GM23338 (cell line): ENCODE measurements at regions not wholly inside any gene's neighbourhood (a gene's known extent, or its start where the extent isn't known, plus 50 kb on each side); places are given as distances from the start of the nearest gene placed in this dataset.

ENCODE experiments used
- ATAC-seq: fragments of 200-7000 bp; cut with Tn5 transposase; 3 replicates; pipeline ENCODE4 v1.9.1; 2020
- DNase-seq: peaks from one replicate; pipeline ENCODE4 v3.0.0-alpha.2; 2015; ENCODE audit warnings: low spot score
- H2AFZ ChIP-seq: fragments of 200-600 bp; sonication (generic); 2 replicates; pipeline ENCODE4 v1.8.0; 2016; ENCODE audit warnings: antibody characterized with exemption, mild to moderate bottlenecking, moderate library complexity
- H3F3A ChIP-seq: fragments of 200-600 bp; sonication (generic); replicated peaks from 2 replicates; pipeline ENCODE4 v1.8.0; 2017; ENCODE audit warnings: antibody characterized with exemption, mixed run types, low read depth
- H3K27ac ChIP-seq: fragments of 200-600 bp; sonication (generic); 2 replicates; pipeline ENCODE4 v1.6.1; 2016; ENCODE audit warnings: low read depth
- H3K27me3 ChIP-seq: fragments of 200-600 bp; sonication (generic); 2 replicates; pipeline ENCODE4 v1.8.0; 2016; ENCODE audit warnings: mild to moderate bottlenecking, mixed run types, moderate library complexity; ENCODE audit not compliant: insufficient read depth
- H3K36me3 ChIP-seq: fragments of 200-600 bp; sonication (generic); 2 replicates; pipeline ENCODE4 v1.8.0; 2016; ENCODE audit warnings: mild to moderate bottlenecking; ENCODE audit not compliant: insufficient read depth
- H3K4me1 ChIP-seq: fragments of 200-600 bp; sonication (generic); 2 replicates; pipeline ENCODE4 v1.8.0; 2016; ENCODE audit warnings: mild to moderate bottlenecking, moderate library complexity; ENCODE audit not compliant: insufficient read depth
- H3K4me2 ChIP-seq: fragments of 200-600 bp; sonication (generic); 2 replicates; pipeline ENCODE4 v1.7.1; 2017; ENCODE audit warnings: mixed run types
- H3K4me3 ChIP-seq: fragments of 200-600 bp; sonication (generic); 2 replicates; pipeline ENCODE4 v1.6.1; 2016; ENCODE audit warnings: mixed run types
- H3K79me2 ChIP-seq: fragments of 200-600 bp; sonication (generic); replicated peaks from 2 replicates; pipeline ENCODE4 v1.8.0; 2017; ENCODE audit warnings: mild to moderate bottlenecking; ENCODE audit not compliant: insufficient read depth
- H3K9me2 ChIP-seq: fragments of 200-600 bp; sonication (generic); 2 replicates; pipeline ENCODE4 v1.8.0; 2017; ENCODE audit not compliant: insufficient read depth
- H4K20me1 ChIP-seq: fragments of 200-600 bp; sonication (generic); replicated peaks from 2 replicates; pipeline ENCODE4 v1.8.0; 2017; ENCODE audit warnings: mild to moderate bottlenecking; ENCODE audit not compliant: insufficient read depth
- H3K27ac Mint-ChIP-seq: 2 replicates; pipeline ENCODE4 v1.8.0; 2020; ENCODE audit warnings: inconsistent platforms, mild to moderate bottlenecking, moderate library complexity, mixed read lengths
- H3K27me3 Mint-ChIP-seq: 3 replicates; pipeline ENCODE4 v1.8.0; 2022; ENCODE audit warnings: low read depth, mild to moderate bottlenecking, moderate library complexity, mixed read lengths, inconsistent platforms; ENCODE audit not compliant: insufficient read depth, poor library complexity
- H3K36me3 Mint-ChIP-seq: 3 replicates; pipeline ENCODE4 v1.8.0; 2021; ENCODE audit warnings: low read depth, mild to moderate bottlenecking, inconsistent platforms, moderate library complexity, mixed read lengths
- H3K4me1 Mint-ChIP-seq: 3 replicates; pipeline ENCODE4 v1.8.0; 2020; ENCODE audit warnings: mild to moderate bottlenecking, inconsistent platforms, mixed read lengths
- H3K4me3 Mint-ChIP-seq: 3 replicates; pipeline ENCODE4 v1.8.0; 2021; ENCODE audit warnings: moderate library complexity, mild to moderate bottlenecking, inconsistent platforms, mixed read lengths
- H3K9me3 Mint-ChIP-seq: 3 replicates; pipeline ENCODE4 v1.8.0; 2020; ENCODE audit warnings: moderate library complexity, mild to moderate bottlenecking, inconsistent platforms, mixed read lengths
- CREB1 ChIP-seq: fragments of 250-450 bp; sonication (Bioruptor Pico); IDR thresholded peaks from 2 replicates; pipeline ENCODE4 v1.5.0; 2020; ENCODE audit warnings: low read depth, mild to moderate bottlenecking, moderate library complexity
- EZH2 ChIP-seq: fragments of 200-600 bp; sonication (generic); IDR thresholded peaks from one replicate; pipeline ENCODE4 v1.8.0; 2017; ENCODE audit warnings: antibody characterized with exemption, mild to moderate bottlenecking, low read depth; ENCODE audit not compliant: unreplicated experiment
- EZH2phosphoT487 ChIP-seq: fragments of 200-600 bp; sonication (generic); IDR thresholded peaks from one replicate; pipeline ENCODE4 v1.8.1; 2018; ENCODE audit warnings: antibody characterized with exemption; ENCODE audit not compliant: unreplicated experiment
- JUNB ChIP-seq: IDR thresholded peaks from one replicate; pipeline ENCODE4 v1.6.1; 2016; ENCODE audit warnings: antibody characterized with exemption; ENCODE audit not compliant: unreplicated experiment
- NANOG ChIP-seq: IDR thresholded peaks from 2 replicates; pipeline ENCODE4 v1.6.1; 2016; ENCODE audit warnings: antibody characterized with exemption, borderline replicate concordance
- POLR2AphosphoS5 ChIP-seq: IDR thresholded peaks from 2 replicates; pipeline ENCODE4 v1.6.1; 2016; ENCODE audit warnings: antibody characterized with exemption, low read depth
- STAT1 ChIP-seq: IDR thresholded peaks from one replicate; pipeline ENCODE4 v1.6.1; 2016; ENCODE audit warnings: antibody characterized with exemption; ENCODE audit not compliant: unreplicated experiment
- ZNF114 ChIP-seq: fragments of 250-450 bp; sonication (Bioruptor Pico); IDR thresholded peaks from 2 replicates; pipeline ENCODE4 v1.5.0; 2020; ENCODE audit warnings: mild to moderate bottlenecking, moderate library complexity
- ZNF331 ChIP-seq: fragments of 250-450 bp; sonication (Bioruptor Pico); IDR thresholded peaks from 2 replicates; pipeline ENCODE4 v1.5.0; 2020; ENCODE audit warnings: low read depth, mild to moderate bottlenecking, moderate library complexity
- TF ChIP-seq, protein P1 (sequence below): IDR thresholded peaks from 2 replicates; pipeline ENCODE4 v1.6.1; 2016; ENCODE audit warnings: antibody characterized with exemption
- TF ChIP-seq, protein P2 (sequence below): IDR thresholded peaks from one replicate; pipeline ENCODE4 v1.6.1; 2018; ENCODE audit warnings: antibody characterized with exemption; ENCODE audit not compliant: unreplicated experiment
- TF ChIP-seq, protein P3 (sequence below), 2 experiments: fragments of 200-600 bp in 1 of 2; sonication (generic) in 1 of 2; conservative IDR thresholded peaks; 2 replicates each; pipeline versions ENCODE4 v1.5.1 to v1.6.1; 2016 to 2017; ENCODE audit warnings: antibody characterized with exemption in 2 of 2, low read depth in 2 of 2, mild to moderate bottlenecking in 2 of 2, moderate library complexity in 1 of 2
- TF ChIP-seq, protein P4 (sequence below): fragments of 250-450 bp; sonication (Bioruptor Pico); IDR thresholded peaks from 2 replicates; pipeline ENCODE4 v1.5.0; 2020; ENCODE audit warnings: mild to moderate bottlenecking, moderate library complexity

DNA sequence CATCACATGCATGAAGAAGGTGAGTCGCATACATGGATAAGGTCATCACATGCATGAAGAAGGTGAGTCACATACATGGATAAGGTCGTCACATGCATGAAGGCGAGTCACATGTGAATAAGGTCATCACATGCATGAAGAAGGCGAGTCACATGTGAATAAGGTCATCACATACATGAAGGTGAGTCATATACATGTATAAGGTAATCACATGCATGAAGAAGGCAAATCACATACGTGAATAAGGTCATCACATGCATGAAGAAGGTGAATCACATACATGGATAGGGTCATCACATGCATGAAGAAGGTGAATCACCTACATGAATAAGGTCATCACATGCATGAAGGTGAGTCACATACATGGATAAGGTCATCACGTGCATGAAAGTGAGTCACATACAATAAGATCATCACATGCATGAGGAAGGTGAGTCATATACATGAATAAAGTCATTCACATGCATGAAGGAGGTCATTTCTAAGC is 105.1 kb upstream of the SDK2 start:
- H3K9me2 ChIP-seq = no peaks in the 10 kb centered on the region; the same call in 1 of the 2 replicates
- Mint-ChIP-seq H3K27ac (no peak overlapping the region), H3K9me3 (no peaks in the 10 kb centered on the region), H3K27me3 (peaks cover 8% of the 10 kb centered on the region), H3K36me3 (no peaks in the 10 kb centered on the region), H3K4me3 (no peak overlapping the region), H3K4me1 (peaks cover 12% of the 10 kb centered on the region)
- TF ChIP-seq JUNB = no peak
- no peak for TF ChIP-seq ZNF331 (CRISPR knock-in tag)
- TF ChIP-seq EZH2phosphoT487 = no peak
- no peak for TF ChIP-seq STAT1
- no peak for TF ChIP-seq CREB1
- TF ChIP-seq EZH2 = no peak
- no peak for TF ChIP-seq NANOG
- TF ChIP-seq, protein P1, sequence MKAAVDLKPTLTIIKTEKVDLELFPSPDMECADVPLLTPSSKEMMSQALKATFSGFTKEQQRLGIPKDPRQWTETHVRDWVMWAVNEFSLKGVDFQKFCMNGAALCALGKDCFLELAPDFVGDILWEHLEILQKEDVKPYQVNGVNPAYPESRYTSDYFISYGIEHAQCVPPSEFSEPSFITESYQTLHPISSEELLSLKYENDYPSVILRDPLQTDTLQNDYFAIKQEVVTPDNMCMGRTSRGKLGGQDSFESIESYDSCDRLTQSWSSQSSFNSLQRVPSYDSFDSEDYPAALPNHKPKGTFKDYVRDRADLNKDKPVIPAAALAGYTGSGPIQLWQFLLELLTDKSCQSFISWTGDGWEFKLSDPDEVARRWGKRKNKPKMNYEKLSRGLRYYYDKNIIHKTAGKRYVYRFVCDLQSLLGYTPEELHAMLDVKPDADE = no peak
- no peak for TF ChIP-seq ZNF114 (CRISPR knock-in tag)
- TF ChIP-seq, protein P2, sequence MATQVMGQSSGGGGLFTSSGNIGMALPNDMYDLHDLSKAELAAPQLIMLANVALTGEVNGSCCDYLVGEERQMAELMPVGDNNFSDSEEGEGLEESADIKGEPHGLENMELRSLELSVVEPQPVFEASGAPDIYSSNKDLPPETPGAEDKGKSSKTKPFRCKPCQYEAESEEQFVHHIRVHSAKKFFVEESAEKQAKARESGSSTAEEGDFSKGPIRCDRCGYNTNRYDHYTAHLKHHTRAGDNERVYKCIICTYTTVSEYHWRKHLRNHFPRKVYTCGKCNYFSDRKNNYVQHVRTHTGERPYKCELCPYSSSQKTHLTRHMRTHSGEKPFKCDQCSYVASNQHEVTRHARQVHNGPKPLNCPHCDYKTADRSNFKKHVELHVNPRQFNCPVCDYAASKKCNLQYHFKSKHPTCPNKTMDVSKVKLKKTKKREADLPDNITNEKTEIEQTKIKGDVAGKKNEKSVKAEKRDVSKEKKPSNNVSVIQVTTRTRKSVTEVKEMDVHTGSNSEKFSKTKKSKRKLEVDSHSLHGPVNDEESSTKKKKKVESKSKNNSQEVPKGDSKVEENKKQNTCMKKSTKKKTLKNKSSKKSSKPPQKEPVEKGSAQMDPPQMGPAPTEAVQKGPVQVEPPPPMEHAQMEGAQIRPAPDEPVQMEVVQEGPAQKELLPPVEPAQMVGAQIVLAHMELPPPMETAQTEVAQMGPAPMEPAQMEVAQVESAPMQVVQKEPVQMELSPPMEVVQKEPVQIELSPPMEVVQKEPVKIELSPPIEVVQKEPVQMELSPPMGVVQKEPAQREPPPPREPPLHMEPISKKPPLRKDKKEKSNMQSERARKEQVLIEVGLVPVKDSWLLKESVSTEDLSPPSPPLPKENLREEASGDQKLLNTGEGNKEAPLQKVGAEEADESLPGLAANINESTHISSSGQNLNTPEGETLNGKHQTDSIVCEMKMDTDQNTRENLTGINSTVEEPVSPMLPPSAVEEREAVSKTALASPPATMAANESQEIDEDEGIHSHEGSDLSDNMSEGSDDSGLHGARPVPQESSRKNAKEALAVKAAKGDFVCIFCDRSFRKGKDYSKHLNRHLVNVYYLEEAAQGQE = no peak
- TF ChIP-seq, protein P3, sequence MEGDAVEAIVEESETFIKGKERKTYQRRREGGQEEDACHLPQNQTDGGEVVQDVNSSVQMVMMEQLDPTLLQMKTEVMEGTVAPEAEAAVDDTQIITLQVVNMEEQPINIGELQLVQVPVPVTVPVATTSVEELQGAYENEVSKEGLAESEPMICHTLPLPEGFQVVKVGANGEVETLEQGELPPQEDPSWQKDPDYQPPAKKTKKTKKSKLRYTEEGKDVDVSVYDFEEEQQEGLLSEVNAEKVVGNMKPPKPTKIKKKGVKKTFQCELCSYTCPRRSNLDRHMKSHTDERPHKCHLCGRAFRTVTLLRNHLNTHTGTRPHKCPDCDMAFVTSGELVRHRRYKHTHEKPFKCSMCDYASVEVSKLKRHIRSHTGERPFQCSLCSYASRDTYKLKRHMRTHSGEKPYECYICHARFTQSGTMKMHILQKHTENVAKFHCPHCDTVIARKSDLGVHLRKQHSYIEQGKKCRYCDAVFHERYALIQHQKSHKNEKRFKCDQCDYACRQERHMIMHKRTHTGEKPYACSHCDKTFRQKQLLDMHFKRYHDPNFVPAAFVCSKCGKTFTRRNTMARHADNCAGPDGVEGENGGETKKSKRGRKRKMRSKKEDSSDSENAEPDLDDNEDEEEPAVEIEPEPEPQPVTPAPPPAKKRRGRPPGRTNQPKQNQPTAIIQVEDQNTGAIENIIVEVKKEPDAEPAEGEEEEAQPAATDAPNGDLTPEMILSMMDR (conservative IDR thresholded peaks at IDR 0.05; ENCODE audit: low read depth in 2 of 2) = no peak
- TF ChIP-seq, protein P4, sequence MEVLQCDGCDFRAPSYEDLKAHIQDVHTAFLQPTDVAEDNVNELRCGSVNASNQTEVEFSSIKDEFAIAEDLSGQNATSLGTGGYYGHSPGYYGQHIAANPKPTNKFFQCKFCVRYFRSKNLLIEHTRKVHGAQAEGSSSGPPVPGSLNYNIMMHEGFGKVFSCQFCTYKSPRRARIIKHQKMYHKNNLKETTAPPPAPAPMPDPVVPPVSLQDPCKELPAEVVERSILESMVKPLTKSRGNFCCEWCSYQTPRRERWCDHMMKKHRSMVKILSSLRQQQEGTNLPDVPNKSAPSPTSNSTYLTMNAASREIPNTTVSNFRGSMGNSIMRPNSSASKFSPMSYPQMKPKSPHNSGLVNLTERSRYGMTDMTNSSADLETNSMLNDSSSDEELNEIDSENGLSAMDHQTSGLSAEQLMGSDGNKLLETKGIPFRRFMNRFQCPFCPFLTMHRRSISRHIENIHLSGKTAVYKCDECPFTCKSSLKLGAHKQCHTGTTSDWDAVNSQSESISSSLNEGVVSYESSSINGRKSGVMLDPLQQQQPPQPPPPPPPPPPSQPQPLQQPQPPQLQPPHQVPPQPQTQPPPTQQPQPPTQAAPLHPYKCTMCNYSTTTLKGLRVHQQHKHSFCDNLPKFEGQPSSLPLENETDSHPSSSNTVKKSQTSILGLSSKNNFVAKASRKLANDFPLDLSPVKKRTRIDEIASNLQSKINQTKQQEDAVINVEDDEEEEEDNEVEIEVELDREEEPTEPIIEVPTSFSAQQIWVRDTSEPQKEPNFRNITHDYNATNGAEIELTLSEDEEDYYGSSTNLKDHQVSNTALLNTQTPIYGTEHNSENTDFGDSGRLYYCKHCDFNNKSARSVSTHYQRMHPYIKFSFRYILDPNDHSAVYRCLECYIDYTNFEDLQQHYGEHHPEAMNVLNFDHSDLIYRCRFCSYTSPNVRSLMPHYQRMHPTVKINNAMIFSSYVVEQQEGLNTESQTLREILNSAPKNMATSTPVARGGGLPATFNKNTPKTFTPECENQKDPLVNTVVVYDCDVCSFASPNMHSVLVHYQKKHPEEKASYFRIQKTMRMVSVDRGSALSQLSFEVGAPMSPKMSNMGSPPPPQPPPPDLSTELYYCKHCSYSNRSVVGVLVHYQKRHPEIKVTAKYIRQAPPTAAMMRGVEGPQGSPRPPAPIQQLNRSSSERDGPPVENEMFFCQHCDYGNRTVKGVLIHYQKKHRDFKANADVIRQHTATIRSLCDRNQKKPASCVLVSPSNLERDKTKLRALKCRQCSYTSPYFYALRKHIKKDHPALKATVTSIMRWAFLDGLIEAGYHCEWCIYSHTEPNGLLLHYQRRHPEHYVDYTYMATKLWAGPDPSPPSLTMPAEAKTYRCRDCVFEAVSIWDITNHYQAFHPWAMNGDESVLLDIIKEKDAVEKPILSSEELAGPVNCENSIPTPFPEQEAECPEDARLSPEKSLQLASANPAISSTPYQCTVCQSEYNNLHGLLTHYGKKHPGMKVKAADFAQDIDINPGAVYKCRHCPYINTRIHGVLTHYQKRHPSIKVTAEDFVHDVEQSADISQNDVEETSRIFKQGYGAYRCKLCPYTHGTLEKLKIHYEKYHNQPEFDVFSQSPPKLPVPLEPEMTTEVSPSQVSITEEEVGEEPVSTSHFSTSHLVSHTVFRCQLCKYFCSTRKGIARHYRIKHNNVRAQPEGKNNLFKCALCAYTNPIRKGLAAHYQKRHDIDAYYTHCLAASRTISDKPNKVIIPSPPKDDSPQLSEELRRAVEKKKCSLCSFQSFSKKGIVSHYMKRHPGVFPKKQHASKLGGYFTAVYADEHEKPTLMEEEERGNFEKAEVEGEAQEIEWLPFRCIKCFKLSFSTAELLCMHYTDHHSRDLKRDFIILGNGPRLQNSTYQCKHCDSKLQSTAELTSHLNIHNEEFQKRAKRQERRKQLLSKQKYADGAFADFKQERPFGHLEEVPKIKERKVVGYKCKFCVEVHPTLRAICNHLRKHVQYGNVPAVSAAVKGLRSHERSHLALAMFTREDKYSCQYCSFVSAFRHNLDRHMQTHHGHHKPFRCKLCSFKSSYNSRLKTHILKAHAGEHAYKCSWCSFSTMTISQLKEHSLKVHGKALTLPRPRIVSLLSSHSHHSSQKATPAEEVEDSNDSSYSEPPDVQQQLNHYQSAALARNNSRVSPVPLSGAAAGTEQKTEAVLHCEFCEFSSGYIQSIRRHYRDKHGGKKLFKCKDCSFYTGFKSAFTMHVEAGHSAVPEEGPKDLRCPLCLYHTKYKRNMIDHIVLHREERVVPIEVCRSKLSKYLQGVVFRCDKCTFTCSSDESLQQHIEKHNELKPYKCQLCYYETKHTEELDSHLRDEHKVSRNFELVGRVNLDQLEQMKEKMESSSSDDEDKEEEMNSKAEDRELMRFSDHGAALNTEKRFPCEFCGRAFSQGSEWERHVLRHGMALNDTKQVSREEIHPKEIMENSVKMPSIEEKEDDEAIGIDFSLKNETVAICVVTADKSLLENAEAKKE (CRISPR knock-in tag) = no peak
- no peak for TF ChIP-seq POLR2AphosphoS5
- H3K27ac ChIP-seq = no peak overlapping the region
- H2AFZ ChIP-seq = no peak overlapping the region
- H3K4me1 ChIP-seq = no peaks in the 10 kb centered on the region
- H3F3A ChIP-seq = no peaks in the 10 kb centered on the region
- H3K4me3 ChIP-seq = no peak overlapping the region
- DNase-seq (no peak), ATAC-seq (no peak)
- H3K79me2 ChIP-seq = no peaks in the 10 kb centered on the region
- H3K27me3 ChIP-seq = no peaks in the 10 kb centered on the region
- no peaks in the 10 kb centered on the region for H3K36me3 ChIP-seq
- H4K20me1 ChIP-seq = no peaks in the 10 kb centered on the region
- no peak overlapping the region for H3K4me2 ChIP-seq
